HEK293T (cell line): ENCODE measurements at regions not wholly inside any gene's neighbourhood (a gene's known extent, or its start where the extent isn't known, plus 50 kb on each side); places are given as distances from the start of the nearest gene placed in this dataset.
A peak's percentile ranks its signal among the peaks of the same experiment; 100 is the strongest.

Experiments used
- CTCF ChIA-PET: fragments of 350-600 bp; formaldehyde crosslinking; extraction: SDS; loops from one replicate; lab custom pipeline; 2021; ENCODE audit warnings: antibody characterized with exemption, inconsistent platforms; lab: Yijun Ruan, JAX
- POLR2A ChIA-PET: fragments of 350-600 bp; formaldehyde crosslinking; extraction: SDS; loops from one replicate; lab custom pipeline; 2020; ENCODE audit warnings: antibody characterized with exemption, inconsistent platforms; lab: Yijun Ruan, JAX
- DNase-seq: peaks from one replicate; pipeline ENCODE4 v3.0.0; 2012; ENCODE audit warnings: mixed read lengths; ENCODE audit errors: extremely low spot score
- ARNT ChIP-seq: fragments of 450-650 bp; IDR thresholded peaks from 2 replicates; pipeline ENCODE4 v1.6.1; 2017; ENCODE audit warnings: mild to moderate bottlenecking
- BHLHE40 ChIP-seq: fragments of 450-650 bp; IDR thresholded peaks from 2 replicates; pipeline ENCODE4 v1.6.1; 2016; ENCODE audit warnings: mild to moderate bottlenecking, moderate library complexity, borderline replicate concordance
- CTBP1 ChIP-seq: fragments of 450-650 bp; IDR thresholded peaks from 2 replicates; pipeline ENCODE4 v1.6.1; 2016; ENCODE audit warnings: borderline replicate concordance
- ELF4 ChIP-seq: fragments of 450-650 bp; IDR thresholded peaks from 2 replicates; pipeline ENCODE4 v1.6.1; 2017; ENCODE audit warnings: antibody characterized with exemption
- FOXA1 ChIP-seq: fragments of 450-650 bp; IDR thresholded peaks from 2 replicates; pipeline ENCODE4 v1.6.1; 2016; ENCODE audit warnings: mild to moderate bottlenecking
- FOXK2 ChIP-seq: fragments of 450-650 bp; IDR thresholded peaks from 2 replicates; pipeline ENCODE4 v1.6.1; 2016; ENCODE audit warnings: mild to moderate bottlenecking
- FOXM1 ChIP-seq: fragments of 450-650 bp; IDR thresholded peaks from 2 replicates; pipeline ENCODE4 v1.6.1; 2017; ENCODE audit warnings: mild to moderate bottlenecking, borderline replicate concordance
- HDGF ChIP-seq: fragments of 450-650 bp; IDR thresholded peaks from 2 replicates; pipeline ENCODE4 v1.6.1; 2017; ENCODE audit warnings: antibody characterized with exemption, borderline replicate concordance
- L3MBTL2 ChIP-seq: fragments of 450-650 bp; conservative IDR thresholded peaks from 2 replicates; pipeline ENCODE4 v1.6.1; 2016; ENCODE audit warnings: mild to moderate bottlenecking
- LEF1 ChIP-seq: fragments of 450-650 bp; IDR thresholded peaks from 2 replicates; pipeline ENCODE4 v1.6.1; 2017; ENCODE audit warnings: mild to moderate bottlenecking, borderline replicate concordance
- NFRKB ChIP-seq: fragments of 450-650 bp; IDR thresholded peaks from 2 replicates; pipeline ENCODE4 v1.6.1; 2016; ENCODE audit warnings: mild to moderate bottlenecking, moderate library complexity
- SP1 ChIP-seq: fragments of 450-650 bp; IDR thresholded peaks from 2 replicates; pipeline ENCODE4 v1.6.1; 2017
- SUZ12 ChIP-seq: fragments of 450-650 bp; IDR thresholded peaks from 2 replicates; pipeline ENCODE4 v1.6.1; 2016; ENCODE audit warnings: mild to moderate bottlenecking
- TARDBP ChIP-seq: fragments of 450-650 bp; IDR thresholded peaks from 2 replicates; pipeline ENCODE4 v1.6.1; 2016
- ZNF384 ChIP-seq: fragments of 450-650 bp; IDR thresholded peaks from 2 replicates; pipeline ENCODE4 v1.6.1; 2016
- TF ChIP-seq, protein P1 (sequence below): fragments of 450-650 bp; IDR thresholded peaks from 2 replicates; pipeline ENCODE4 v1.6.1; 2016

GRCh38 chr5:125654392-125654791 is 768.8 kb upstream of the GRAMD2B start:
- CTCF ChIA-PET, result no interaction called here
- TF ChIP-seq TARDBP (no peak), BHLHE40 (no peak), FOXM1 (no peak), CTBP1 (no peak), FOXK2 (no peak), FOXA1 (no peak), LEF1 (no peak), HDGF (no peak), NFRKB (no peak), ARNT (no peak), L3MBTL2 (no peak), ELF4 (no peak)
- TF ChIP-seq, protein P1, sequence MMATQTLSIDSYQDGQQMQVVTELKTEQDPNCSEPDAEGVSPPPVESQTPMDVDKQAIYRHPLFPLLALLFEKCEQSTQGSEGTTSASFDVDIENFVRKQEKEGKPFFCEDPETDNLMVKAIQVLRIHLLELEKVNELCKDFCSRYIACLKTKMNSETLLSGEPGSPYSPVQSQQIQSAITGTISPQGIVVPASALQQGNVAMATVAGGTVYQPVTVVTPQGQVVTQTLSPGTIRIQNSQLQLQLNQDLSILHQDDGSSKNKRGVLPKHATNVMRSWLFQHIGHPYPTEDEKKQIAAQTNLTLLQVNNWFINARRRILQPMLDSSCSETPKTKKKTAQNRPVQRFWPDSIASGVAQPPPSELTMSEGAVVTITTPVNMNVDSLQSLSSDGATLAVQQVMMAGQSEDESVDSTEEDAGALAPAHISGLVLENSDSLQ, result no peak
- no peak for DNase-seq
- POLR2A ChIA-PET, result no interaction called here

DNA sequence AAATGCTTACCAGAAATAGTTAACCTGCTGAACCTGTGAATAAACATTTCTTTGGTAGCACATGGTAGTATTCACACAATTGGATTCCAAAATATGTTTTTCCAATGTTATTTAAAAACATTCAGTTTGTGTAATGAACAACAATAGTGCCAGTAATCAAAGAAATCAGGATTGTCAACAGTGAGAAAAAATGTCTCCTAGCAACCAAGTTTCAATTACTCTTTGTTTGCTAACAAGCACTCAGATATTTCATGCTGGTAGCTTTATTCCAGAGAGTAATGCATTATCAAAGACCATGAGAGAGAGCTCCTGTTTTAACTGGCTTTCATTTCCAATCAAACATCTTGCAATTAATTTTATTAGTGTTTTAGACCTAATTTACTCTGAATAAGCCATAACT is 768.1 kb upstream of the GRAMD2B start:
- ChIA-PET POLR2A (no interaction called here), CTCF (no interaction called here)
- TF ChIP-seq TARDBP, result no peak
- no peak for TF ChIP-seq LEF1
- no peak for TF ChIP-seq FOXK2
- TF ChIP-seq FOXM1, result no peak
- no peak for TF ChIP-seq CTBP1
- no peak for TF ChIP-seq L3MBTL2
- no peak for TF ChIP-seq ARNT
- no peak for TF ChIP-seq SUZ12
- no peak for TF ChIP-seq ELF4
- TF ChIP-seq ZNF384, result no peak
- DNase-seq, result no peak

DNA sequence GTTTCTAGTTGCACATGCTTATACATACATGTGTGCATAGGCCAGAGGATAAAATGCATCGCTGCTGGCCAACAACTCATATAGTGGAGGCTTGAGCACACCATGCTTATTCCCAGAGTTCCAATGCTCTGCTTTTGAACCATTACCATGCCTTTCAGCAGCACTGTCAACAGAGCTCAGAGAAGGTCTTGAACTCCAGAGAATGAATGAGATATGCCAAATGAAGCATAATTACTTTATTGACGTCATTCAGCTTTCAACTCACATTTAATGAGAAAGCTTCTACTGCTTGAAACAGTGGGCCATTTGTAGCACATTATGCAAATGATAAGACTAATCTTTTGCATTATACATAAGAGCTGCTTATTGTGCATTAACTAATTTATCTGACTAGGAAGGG is 765.3 kb upstream of the GRAMD2B start:
- ChIA-PET POLR2A (no interaction called here), CTCF (no interaction called here)
- TF ChIP-seq, protein P1, result peak; percentile 40; the same call in 1 of the 2 replicates
- no peak for TF ChIP-seq ELF4
- DNase-seq, result no peak

DNA sequence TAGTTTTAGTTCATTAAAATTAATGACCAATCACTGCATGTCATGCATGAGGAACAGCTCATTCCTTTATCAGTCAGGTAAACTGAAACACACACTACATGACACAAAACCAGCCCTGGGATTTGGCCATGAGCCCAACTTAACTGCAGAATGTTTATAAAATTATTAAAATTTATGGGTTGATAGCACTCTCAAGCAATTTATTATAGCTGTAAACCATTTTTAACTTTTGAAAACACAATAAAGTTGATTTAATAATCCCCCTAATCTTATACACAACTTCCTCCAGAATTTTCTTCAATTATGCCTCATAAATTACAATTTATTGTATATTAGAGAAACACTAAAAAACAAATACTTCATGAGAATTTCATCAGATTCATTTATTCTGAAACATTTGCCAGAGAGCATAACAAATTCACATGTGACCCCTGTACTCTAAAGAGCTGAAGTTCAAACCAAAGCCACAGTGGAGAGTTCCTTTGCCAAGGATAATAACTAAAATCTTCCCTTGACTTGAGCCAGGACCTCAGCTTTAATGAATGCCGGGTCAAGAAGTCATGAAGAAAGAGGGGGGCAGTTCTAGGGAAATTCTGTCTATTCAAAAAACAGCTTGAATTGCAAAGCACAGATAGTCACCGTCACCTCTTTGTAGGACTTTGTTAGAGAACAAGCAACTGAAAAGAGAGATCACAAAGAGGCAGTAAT is 763.7 kb upstream of the GRAMD2B start:
- DNase-seq, result peak; percentile 11
- ChIA-PET POLR2A (interaction anchor here (0.9 kb wide), 1 partner anchor 176 kb away, joined by 3 read pairs; no protein-coding TSS in a partner anchor), CTCF (no interaction called here)
- TF ChIP-seq ELF4 (no peak), FOXK2 (no peak), L3MBTL2 (no peak), CTBP1 (peak; percentile 76; the same call in 1 of the 2 replicates), FOXM1 (no peak), TARDBP (no peak), NFRKB (no peak), SP1 (no peak), SUZ12 (no peak), LEF1 (no peak), BHLHE40 (no peak), FOXA1 (no peak)
- TF ChIP-seq, protein P1, result peak; percentile 85

GRCh38 chr5:125660231-125660895 is 762.8 kb upstream of the GRAMD2B start:
- no peak for TF ChIP-seq FOXA1
- TF ChIP-seq NFRKB, result no peak
- TF ChIP-seq BHLHE40, result no peak
- no peak for TF ChIP-seq LEF1
- TF ChIP-seq, protein P1, result no peak
- TF ChIP-seq TARDBP, result no peak
- TF ChIP-seq FOXM1, result no peak
- no peak for TF ChIP-seq ELF4
- TF ChIP-seq L3MBTL2, result no peak
- TF ChIP-seq ZNF384, result no peak
- no peak for TF ChIP-seq FOXK2
- TF ChIP-seq CTBP1, result no peak
- TF ChIP-seq SUZ12, result no peak
- TF ChIP-seq HDGF, result no peak
- TF ChIP-seq ARNT, result no peak
- TF ChIP-seq SP1, result no peak
- ChIA-PET POLR2A (interaction anchor here (0.9 kb wide), 1 partner anchor 175 kb away, joined by 3 read pairs; no protein-coding TSS in a partner anchor), CTCF (interaction anchor here (0.6 kb wide), 1 partner anchor 794 kb away, joined by 3 read pairs; no protein-coding TSS in a partner anchor)
- DNase-seq, result no peak
